Esophagus squamous epithelium (tissue), 5 donors: ENCODE measurements at regions not wholly inside any gene's neighbourhood (a gene's known extent, or its start where the extent isn't known, plus 50 kb on each side); places are given as distances from the start of the nearest gene placed in this dataset.

ENCODE experiments used
- DNase-seq: peaks from one replicate; lab custom pipeline; 2025; lab: John Stamatoyannopoulos, UW
- H3K27ac ChIP-seq, 4 donors: fragments of 200-600 bp; sonication (generic); one replicate each; pipeline ENCODE4 v1.5.1; 2016 to 2019; ENCODE audit warnings: mild to moderate bottlenecking in 1 of 4
- H3K27me3 ChIP-seq, 4 donors: fragments of 200-600 bp; sonication (generic); 1 replicate in 3 of 4; 2 replicates in 1 of 4; pipeline versions ENCODE4 v1.5.1 to v1.6.0; 2017 to 2021; ENCODE audit warnings: antibody characterized with exemption in 1 of 4
- H3K36me3 ChIP-seq, 3 donors: fragments of 200-600 bp; sonication (generic); one replicate each; pipeline ENCODE4 v1.5.1; 2016 to 2019
- H3K4me1 ChIP-seq, 3 donors: fragments of 200-600 bp; sonication (generic); one replicate each; pipeline ENCODE4 v1.5.1; 2017 to 2019
- H3K4me3 ChIP-seq, 4 donors: fragments of 200-600 bp; sonication (generic); 1 replicate in 3 of 4; 2 replicates in 1 of 4; pipeline ENCODE4 v1.5.1; 2016 to 2019; ENCODE audit warnings: mild to moderate bottlenecking in 2 of 4, moderate library complexity in 1 of 4
- H3K9me3 ChIP-seq, 3 donors: fragments of 200-600 bp; sonication (generic); one replicate each; pipeline ENCODE4 v1.5.1; 2016 to 2019
- CTCF ChIP-seq, 6 experiments: fragments of 450-650 bp in 4 of 6; fragments of 200-600 bp in 2 of 6; sonication (generic) in 2 of 6; IDR thresholded peaks; one replicate each; pipeline ENCODE4 v1.5.1; 2016 to 2019; ENCODE audit warnings: antibody characterized with exemption in 6 of 6, mild to moderate bottlenecking in 4 of 6, moderate library complexity in 4 of 6
- POLR2A ChIP-seq, 4 donors: fragments of 450-650 bp; IDR thresholded peaks; one replicate each; pipeline ENCODE4 v1.6.1; 2017; ENCODE audit warnings: antibody characterized with exemption in 4 of 4, mild to moderate bottlenecking in 4 of 4, moderate library complexity in 3 of 4
- WGBS, 2 donors: methylation state at CpG; one replicate each; pipeline ENCODE4 v1.1.5; 2018; 5-methylcytosine and 5-hydroxymethylcytosine counted together
- intact Hi-C: fragments of 100-400 bp; cut with DNase I; formaldehyde crosslinking; loops from one replicate; pipeline ENCODE4 v1.15.0; 2022
- donor health status: DM: yes; HTN: yes; CAD: no.

- TF ChIP-seq POLR2A (IDR thresholded peaks at IDR 0.05), result no peak
- TF ChIP-seq CTCF (IDR thresholded peaks at IDR 0.05), result no peak
- H3K27me3 ChIP-seq, result no peaks in the 10 kb centered on the region
- 80% methylated on average over 11 of the region's 11 CpGs for WGBS, 2 donors
- no peak for DNase-seq
- no peaks in the 10 kb centered on the region for H3K36me3 ChIP-seq
- no peak overlapping the region for H3K27ac ChIP-seq
- intact Hi-C loops, result no loop called here
- no peaks in the 10 kb centered on the region for H3K9me3 ChIP-seq
- no peak overlapping the region for H3K4me3 ChIP-seq
- no peaks in the 10 kb centered on the region for H3K4me1 ChIP-seq
Observed at GRCh38 chr6:135673501-135674309, 176.2 kb upstream of the AHI1 start.

GRCh38 chr6:135675026-135675425 lies 176.5 kb upstream of the PDE7B start:
- H3K4me3 ChIP-seq, result no peak overlapping the region
- DNase-seq, result no peak
- no peak overlapping the region for H3K27ac ChIP-seq
- intact Hi-C loops, result no loop called here
- 64 to 76% methylated on average over 2 of the region's 2 CpGs for WGBS, 2 donors
- H3K9me3 ChIP-seq, result no peaks in the 10 kb centered on the region
- H3K4me1 ChIP-seq, result no peaks in the 10 kb centered on the region
- H3K36me3 ChIP-seq, result no peaks in the 10 kb centered on the region
- H3K27me3 ChIP-seq, result no peaks in the 10 kb centered on the region
- TF ChIP-seq CTCF (IDR thresholded peaks at IDR 0.05) (no peak), POLR2A (IDR thresholded peaks at IDR 0.05) (no peak)

DNA sequence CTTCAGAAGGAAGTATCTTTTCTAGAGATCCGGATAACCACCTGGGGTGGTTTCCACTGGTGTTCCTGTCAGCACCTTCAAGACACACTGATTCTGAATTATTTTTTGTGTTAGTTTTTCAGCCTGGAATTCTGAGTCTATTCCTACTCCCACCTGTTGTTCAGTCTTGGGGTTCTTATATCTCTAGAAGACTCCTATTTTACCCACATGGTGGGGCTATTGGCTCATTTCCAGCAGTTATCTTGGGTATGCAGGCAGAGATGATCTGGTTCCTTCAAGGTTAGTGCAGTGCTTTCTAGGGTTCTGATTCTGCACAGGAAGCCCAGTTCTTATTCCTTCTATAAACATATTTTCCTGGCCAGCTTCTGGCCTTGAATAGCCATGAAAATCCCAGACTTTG lies 175.6 kb upstream of the PDE7B start:
- 56 to 83% methylated on average over 1 of the region's 1 CpG for WGBS, 2 donors

DNA sequence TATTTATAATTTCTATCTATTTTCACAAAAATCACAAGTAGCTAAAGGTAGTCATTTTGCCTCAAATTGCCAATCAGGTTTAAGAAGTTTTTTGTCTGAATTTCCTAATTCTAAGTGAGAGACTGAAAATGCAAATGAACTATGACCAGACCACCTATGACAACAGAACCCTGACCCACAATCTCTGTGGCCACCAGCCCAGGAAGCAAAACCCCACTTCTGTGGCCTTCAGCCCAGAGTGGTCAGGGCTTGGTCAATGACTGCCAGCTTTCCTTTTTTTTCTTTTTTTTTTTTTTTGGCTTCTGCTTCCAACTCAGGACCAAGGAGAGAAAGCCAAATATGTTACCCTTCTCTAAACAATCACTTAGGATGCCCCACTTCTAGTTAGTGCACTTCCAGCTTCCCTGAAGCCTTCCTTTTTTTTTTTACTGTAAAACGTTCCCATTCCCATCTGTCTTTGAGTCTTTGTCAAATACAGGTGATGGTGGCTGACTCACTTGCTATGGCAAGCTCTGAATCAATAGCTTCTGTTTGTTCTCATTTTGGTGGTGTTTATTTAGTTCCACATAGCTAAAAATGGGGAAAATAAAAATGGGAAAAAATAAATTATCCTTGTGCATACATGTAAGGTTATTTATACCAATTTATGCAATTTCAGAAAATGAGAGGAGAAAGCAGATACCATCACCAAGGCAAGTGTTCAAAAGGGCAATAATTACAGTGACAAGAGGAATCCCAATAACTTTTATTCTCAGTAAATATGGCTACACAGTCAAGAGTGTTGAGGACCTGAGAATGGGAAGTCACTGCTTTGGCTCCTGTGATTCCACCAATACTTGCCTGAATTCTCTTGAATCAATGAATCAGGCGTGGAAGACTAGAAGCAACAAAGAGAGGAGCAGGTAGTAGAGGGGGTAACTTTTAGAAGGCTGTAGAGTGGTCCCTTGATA lies 170.3 kb upstream of the PDE7B start:
- no peak for DNase-seq
- Histone ChIP-seq H3K36me3 (no peaks in the 10 kb centered on the region), H3K27me3 (no peaks in the 10 kb centered on the region), H3K9me3 (no peaks in the 10 kb centered on the region), H3K27ac (no peak overlapping the region), H3K4me1 (no peaks in the 10 kb centered on the region), H3K4me3 (no peak overlapping the region)
- WGBS, 2 donors, result 50 to 53% methylated on average over 2 of the region's 2 CpGs
- intact Hi-C loops, result no loop called here
- no peak for TF ChIP-seq CTCF (IDR thresholded peaks at IDR 0.05)
- TF ChIP-seq POLR2A (IDR thresholded peaks at IDR 0.05), result no peak

More for the DNA sequence above, 175.6 kb upstream of the PDE7B start:
- Histone ChIP-seq H3K9me3 (no peaks in the 10 kb centered on the region), H3K27ac (no peak overlapping the region), H3K27me3 (no peaks in the 10 kb centered on the region), H3K36me3 (no peaks in the 10 kb centered on the region), H3K4me3 (no peak overlapping the region), H3K4me1 (no peaks in the 10 kb centered on the region)
- DNase-seq, result no peak
- TF ChIP-seq POLR2A (IDR thresholded peaks at IDR 0.05), result no peak
- no peak for TF ChIP-seq CTCF (IDR thresholded peaks at IDR 0.05)
- intact Hi-C loops, result no loop called here
